HCT116 (cell line): ENCODE measurements at regions not wholly inside any gene's neighbourhood (a gene's known extent, or its start where the extent isn't known, plus 50 kb on each side); places are given as distances from the start of the nearest gene placed in this dataset.

Experiments
- ATAC-seq: fragments of 200-7000 bp; cut with Tn5 transposase; 2 replicates; pipeline ENCODE4 v1.9.1; 2020; ENCODE audit warnings: mild to moderate bottlenecking, moderate library complexity
- BruUV-seq: library from RNA; stranded (reverse); fragments of 400-500 nt; replicated peaks from 2 replicates; lab custom pipeline; 2021; lab: Mats Ljungman, UMichigan
- CTCF ChIA-PET: fragments of 300-600 bp; sonication (Branson Sonifier 250); formaldehyde crosslinking; loops from one replicate; lab custom pipeline; 2021; ENCODE audit warnings: antibody characterized with exemption; lab: Charles Lee
- POLR2A ChIA-PET: fragments of 300-600, 350-600 bp; sonication (Branson Sonifier 250); formaldehyde crosslinking; loops from one replicate; lab custom pipeline; 2021; ENCODE audit warnings: antibody characterized with exemption; lab: Charles Lee
- RAD21 ChIA-PET, 2 experiments: fragments of 300-600 bp; sonication (Branson Sonifier 250); formaldehyde crosslinking; loops; one replicate each; lab custom pipeline; 2023; ENCODE audit warnings: low total read pairs in 2 of 2; ENCODE audit not compliant: uncharacterized antibody in 2 of 2, unreplicated experiment in 2 of 2, low non-redundant PET in 1 of 2; lab: Charles Lee
- DNase-seq: peaks from one replicate; pipeline ENCODE4 v3.0.0-alpha.2; 2010; ENCODE audit warnings: low read depth, low spot score
- H2AFZ ChIP-seq: fragments of 200-600 bp; shearing (Covaris generic), sonication (generic); 2 replicates; pipeline ENCODE4 v1.6.1; 2017; ENCODE audit warnings: low read depth, mixed run types, mixed read lengths, antibody characterized with exemption, low read length; ENCODE audit not compliant: poor library complexity, severe bottlenecking
- H3K27ac ChIP-seq: 2 replicates; pipeline ENCODE4 v1.5.1; 2012; ENCODE audit warnings: low read depth, low read length
- H3K27me3 ChIP-seq: fragments of 200-600 bp; sonication (generic); 2 replicates; pipeline ENCODE4 v1.6.1; 2016; ENCODE audit warnings: mixed run types, low read length, mixed read lengths; ENCODE audit not compliant: insufficient read depth
- H3K36me3 ChIP-seq, 2 experiments: fragments of 200-500 bp in 1 of 2; fragments of 200-600 bp in 1 of 2; sonication (Bioruptor generic) in 1 of 2; sonication (generic) in 1 of 2; 2 replicates each; pipeline versions ENCODE4 v1.5.1 to v1.6.1; 2014 to 2016; ENCODE audit warnings: low read length in 2 of 2, inconsistent platforms in 1 of 2, mixed read lengths in 1 of 2, mixed run types in 1 of 2; ENCODE audit not compliant: insufficient read depth in 2 of 2, control insufficient read depth in 1 of 2
- H3K4me1 ChIP-seq, 2 experiments: fragments of 200-600 bp in 1 of 2; sonication (generic) in 1 of 2; 2 replicates each; pipeline versions ENCODE4 v1.5.1 to v1.6.1; 2012 to 2017; ENCODE audit warnings: low read length in 2 of 2, inconsistent platforms in 1 of 2, mild to moderate bottlenecking in 1 of 2, mixed read lengths in 1 of 2, mixed run types in 1 of 2, moderate library complexity in 1 of 2; ENCODE audit not compliant: insufficient read depth in 2 of 2, control insufficient read depth in 1 of 2
- H3K4me2 ChIP-seq: fragments of 200-600 bp; sonication (generic); 2 replicates; pipeline ENCODE4 v1.6.1; 2017; ENCODE audit warnings: mixed run types, low read length, mixed read lengths
- H3K4me3 ChIP-seq, 2 experiments: fragments of 200-600 bp in 1 of 2; sonication (generic) in 1 of 2; replicated peaks in 1 of 2; 2 replicates each; pipeline ENCODE4 v1.5.1; 2011 to 2016; ENCODE audit warnings: low read length in 2 of 2, control low read depth in 1 of 2, low read depth in 1 of 2, mild to moderate bottlenecking in 1 of 2, mixed read lengths in 1 of 2, mixed run types in 1 of 2
- H3K79me2 ChIP-seq: fragments of 200-600 bp; sonication (generic); 2 replicates; pipeline ENCODE4 v1.6.1; 2017; ENCODE audit warnings: mild to moderate bottlenecking, mixed run types, low read length, moderate library complexity, mixed read lengths; ENCODE audit not compliant: insufficient read depth
- H3K9ac ChIP-seq: fragments of 200-600 bp; sonication (generic); 2 replicates; pipeline ENCODE4 v1.6.1; 2016; ENCODE audit warnings: low read length, mixed read lengths
- H3K9me2 ChIP-seq: fragments of 200-600 bp; sonication (generic), shearing (Covaris generic); 2 replicates; pipeline ENCODE4 v1.6.1; 2017; ENCODE audit warnings: mixed run types, mild to moderate bottlenecking, moderate library complexity; ENCODE audit not compliant: insufficient read depth
- H3K9me3 ChIP-seq, 2 experiments: fragments of 200-500 bp in 1 of 2; fragments of 200-600 bp in 1 of 2; sonication (Bioruptor generic) in 1 of 2; sonication (generic) in 1 of 2; 2 replicates each; pipeline ENCODE4 v1.6.1; 2014 to 2017; ENCODE audit warnings: low read length in 2 of 2, mixed read lengths in 2 of 2, inconsistent platforms in 1 of 2, low read depth in 1 of 2, mild to moderate bottlenecking in 1 of 2, mixed run types in 1 of 2, moderate library complexity in 1 of 2; ENCODE audit not compliant: control insufficient read depth in 1 of 2, insufficient read depth in 1 of 2
- H4K20me1 ChIP-seq: fragments of 200-600 bp; sonication (generic), shearing (Covaris generic); 2 replicates; pipeline ENCODE4 v1.6.1; 2017; ENCODE audit warnings: mixed run types, mild to moderate bottlenecking, moderate library complexity; ENCODE audit not compliant: insufficient read depth
- ELF1 ChIP-seq: IDR thresholded peaks from 2 replicates; pipeline ENCODE4 v1.6.1; 2012; ENCODE audit warnings: low read depth, borderline replicate concordance
- SRF ChIP-seq: IDR thresholded peaks from 2 replicates; pipeline ENCODE4 v1.6.1; 2012; ENCODE audit warnings: low read depth
- intact Hi-C: fragments of 100-400 bp; cut with micrococcal nuclease; formaldehyde crosslinking; loops from 2 replicates; pipeline ENCODE4 v1.10.0; 2022
- TF ChIP-seq, protein P1 (sequence below), 3 experiments: fragments of 200-600 bp in 1 of 3; sonication (generic) in 1 of 3; IDR thresholded peaks in 2 of 3; conservative IDR thresholded peaks in 1 of 3; 2 replicates each; pipeline ENCODE4 v1.5.1; 2012 to 2017; ENCODE audit warnings: low read depth in 2 of 3, low read length in 2 of 3, antibody characterized with exemption in 1 of 3, borderline replicate concordance in 1 of 3, control low read depth in 1 of 3, mild to moderate bottlenecking in 1 of 3, mixed read lengths in 1 of 3, mixed run types in 1 of 3, moderate library complexity in 1 of 3; ENCODE audit not compliant: insufficient read depth in 1 of 3

GRCh38 chr2:18439716-18440115, 120.7 kb downstream of the RDH14 start:
- no peak for ATAC-seq
- TF ChIP-seq, protein P1, sequence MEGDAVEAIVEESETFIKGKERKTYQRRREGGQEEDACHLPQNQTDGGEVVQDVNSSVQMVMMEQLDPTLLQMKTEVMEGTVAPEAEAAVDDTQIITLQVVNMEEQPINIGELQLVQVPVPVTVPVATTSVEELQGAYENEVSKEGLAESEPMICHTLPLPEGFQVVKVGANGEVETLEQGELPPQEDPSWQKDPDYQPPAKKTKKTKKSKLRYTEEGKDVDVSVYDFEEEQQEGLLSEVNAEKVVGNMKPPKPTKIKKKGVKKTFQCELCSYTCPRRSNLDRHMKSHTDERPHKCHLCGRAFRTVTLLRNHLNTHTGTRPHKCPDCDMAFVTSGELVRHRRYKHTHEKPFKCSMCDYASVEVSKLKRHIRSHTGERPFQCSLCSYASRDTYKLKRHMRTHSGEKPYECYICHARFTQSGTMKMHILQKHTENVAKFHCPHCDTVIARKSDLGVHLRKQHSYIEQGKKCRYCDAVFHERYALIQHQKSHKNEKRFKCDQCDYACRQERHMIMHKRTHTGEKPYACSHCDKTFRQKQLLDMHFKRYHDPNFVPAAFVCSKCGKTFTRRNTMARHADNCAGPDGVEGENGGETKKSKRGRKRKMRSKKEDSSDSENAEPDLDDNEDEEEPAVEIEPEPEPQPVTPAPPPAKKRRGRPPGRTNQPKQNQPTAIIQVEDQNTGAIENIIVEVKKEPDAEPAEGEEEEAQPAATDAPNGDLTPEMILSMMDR (IDR thresholded peaks at IDR 0.05 in 2 of 3, conservative IDR thresholded peaks at IDR 0.05 in 1 of 3; ENCODE audit: borderline replicate concordance in 1 of 3, insufficient read depth in 1 of 3, low read depth in 2 of 3, low read length in 2 of 3), result no peak
- Histone ChIP-seq H3K27ac (no peak overlapping the region), H3K9ac (no peak overlapping the region), H3K36me3 (no peaks in the 10 kb centered on the region), H3K9me2 (no peaks in the 10 kb centered on the region), H3K4me2 (no peak overlapping the region), H3K79me2 (no peaks in the 10 kb centered on the region), H3K9me3 (no peaks in the 10 kb centered on the region), H4K20me1 (no peaks in the 10 kb centered on the region), H3K4me1 (no peaks in the 10 kb centered on the region), H3K27me3 (peaks cover 38% of the 10 kb centered on the region), H3K4me3 (no peak overlapping the region), H2AFZ (no peak overlapping the region)
- CTCF ChIA-PET, result no interaction called here
- RAD21 ChIA-PET, result no interaction called here
- intact Hi-C loops, result loop anchor here (5.0 kb wide), 1 partner anchor 1423 kb away; no protein-coding TSS in a partner anchor
- no TSS peak for BruUV-seq
- DNase-seq, result no peak
- POLR2A ChIA-PET, result no interaction called here

GRCh38 chr2:18437909-18438308, 122.5 kb downstream of the RDH14 start:
- CTCF ChIA-PET, result no interaction called here
- Histone ChIP-seq H2AFZ (no peak overlapping the region), H3K9ac (no peak overlapping the region), H4K20me1 (no peaks in the 10 kb centered on the region), H3K9me2 (no peaks in the 10 kb centered on the region), H3K27me3 (peaks cover 31% of the 10 kb centered on the region), H3K27ac (no peak overlapping the region), H3K4me1 (no peaks in the 10 kb centered on the region), H3K9me3 (no peaks in the 10 kb centered on the region), H3K4me2 (no peak overlapping the region), H3K36me3 (no peaks in the 10 kb centered on the region), H3K79me2 (no peaks in the 10 kb centered on the region), H3K4me3 (no peak overlapping the region)
- no TSS peak for BruUV-seq
- TF ChIP-seq SRF (peak; percentile 60; the same call in 1 of the 2 replicates), ELF1 (no peak)
- intact Hi-C loops, result loop anchor here (5.0 kb wide), 1 partner anchor 1424 kb away; no protein-coding TSS in a partner anchor
- ATAC-seq (no peak), DNase-seq (no peak)
- RAD21 ChIA-PET, result no interaction called here
- POLR2A ChIA-PET, result no interaction called here
